ENCODE measurements at regions not wholly inside any gene's neighbourhood (a gene's known extent, or its start where the extent isn't known, plus 50 kb on each side); places are given as distances from the start of the nearest gene placed in this dataset.

- TF ChIP-seq CTCF (IDR thresholded peaks at IDR 0.05; ENCODE audit: insufficient read depth, low read depth, low read length): no peak
- no peak overlapping the region for H3K4me3 ChIP-seq (ENCODE audit: low read depth, low read length)
- DNase-seq (ENCODE audit: low read depth): no peak
Observed at GRCh38 chr19:31831421-31832175, 482.4 kb upstream of the TSHZ3 start.

- no peak for TF ChIP-seq CTCF (IDR thresholded peaks at IDR 0.05; ENCODE audit: insufficient read depth, low read depth, low read length)
- no peak overlapping the region for H3K4me3 ChIP-seq (ENCODE audit: low read depth, low read length)
- no peak for DNase-seq (ENCODE audit: low read depth)
Observed at GRCh38 chr19:31832176-31832548, 482.9 kb upstream of the TSHZ3 start.

GRCh38 chr19:31834070-31834469, 484.8 kb upstream of the TSHZ3 start:
- no peak for TF ChIP-seq CTCF (IDR thresholded peaks at IDR 0.05; ENCODE audit: insufficient read depth, low read depth, low read length)
- H3K4me3 ChIP-seq (ENCODE audit: low read depth, low read length): no peak overlapping the region
- no peak for DNase-seq (ENCODE audit: low read depth)

- no peak overlapping the region for H3K4me3 ChIP-seq (ENCODE audit: low read depth, low read length)
- no peak for TF ChIP-seq CTCF (IDR thresholded peaks at IDR 0.05; ENCODE audit: insufficient read depth, low read depth, low read length)
- DNase-seq (ENCODE audit: low read depth): no peak
Observed at GRCh38 chr19:31838163-31838815, 489.1 kb upstream of the TSHZ3 start.

- DNase-seq (ENCODE audit: low read depth): no peak
- no peak overlapping the region for H3K4me3 ChIP-seq (ENCODE audit: low read depth, low read length)
- no peak for TF ChIP-seq CTCF (IDR thresholded peaks at IDR 0.05; ENCODE audit: insufficient read depth, low read depth, low read length)
Observed at GRCh38 chr19:31840371-31840770, 491.1 kb upstream of the TSHZ3 start.

GRCh38 chr19:31841755-31842154, 492.5 kb upstream of the TSHZ3 start:
- H3K4me3 ChIP-seq (ENCODE audit: low read depth, low read length): no peak overlapping the region
- DNase-seq (ENCODE audit: low read depth): no peak
- no peak for TF ChIP-seq CTCF (IDR thresholded peaks at IDR 0.05; ENCODE audit: insufficient read depth, low read depth, low read length)
